GM12878 (cell line): ENCODE measurements at regions not wholly inside any gene's neighbourhood (a gene's known extent, or its start where the extent isn't known, plus 50 kb on each side); places are given as distances from the start of the nearest gene placed in this dataset.

Source experiments
- ATAC-seq: fragments of 200-7000 bp; cut with Tn5 transposase; 3 replicates; pipeline ENCODE4 v1.9.1; 2020; ENCODE audit warnings: mild to moderate bottlenecking, moderate library complexity
- BruUV-seq: library from RNA; stranded (reverse); fragments of 400-500 nt; replicated peaks from 2 replicates; lab custom pipeline; 2021; lab: Mats Ljungman, UMichigan
- CTCF ChIA-PET: fragments of 300-600 bp; sonication (Branson Sonifier 250); formaldehyde crosslinking; extraction: SDS; loops from one replicate; lab custom pipeline; 2021; ENCODE audit warnings: inconsistent platforms; lab: Yijun Ruan, JAX
- POLR2A ChIA-PET: fragments of 350-600 bp; formaldehyde crosslinking; extraction: SDS; loops from one replicate; lab custom pipeline; 2021; ENCODE audit warnings: inconsistent platforms; lab: Charles Lee
- RAD21 ChIA-PET: fragments of 300-600 bp; sonication (Branson Sonifier 250); formaldehyde crosslinking; loops from one replicate; lab custom pipeline; 2023; ENCODE audit warnings: antibody characterized with exemption; ENCODE audit not compliant: unreplicated experiment; lab: Charles Lee
- SMC1A ChIA-PET: fragments of 300-600 bp; sonication (Branson Sonifier 250); formaldehyde crosslinking; loops from one replicate; lab custom pipeline; 2023; ENCODE audit not compliant: unreplicated experiment, uncharacterized antibody; lab: Charles Lee
- DNase-seq: peaks from one replicate; pipeline ENCODE4 v3.0.0-alpha.2; 2011; ENCODE audit warnings: low read depth, low spot score
- FAIRE-seq: peaks from 3 replicates; lab custom pipeline; 2011; peaks lifted over from hg19 to GRCh38; lab: Jason Lieb, UNC
- H2AFZ ChIP-seq: 2 replicates; pipeline ENCODE4 v1.6.0; 2011; ENCODE audit warnings: low read depth, low read length, control low read depth; ENCODE audit not compliant: control insufficient read depth
- H3K27ac ChIP-seq: 2 replicates; pipeline ENCODE4 v1.5.1; 2011; ENCODE audit warnings: control low read depth; ENCODE audit not compliant: control insufficient read depth, insufficient read depth
- H3K27me3 ChIP-seq, 2 experiments: replicated peaks in 1 of 2; 2 replicates each; pipeline versions ENCODE4 v1.6.0 to v1.6.1; 2011; ENCODE audit warnings: low read length in 1 of 2; ENCODE audit not compliant: control insufficient read depth in 2 of 2, insufficient read depth in 2 of 2
- H3K36me3 ChIP-seq, 2 experiments: 2 replicates each; pipeline ENCODE4 v1.5.1; 2011; ENCODE audit warnings: low read length in 1 of 2; ENCODE audit not compliant: control insufficient read depth in 2 of 2, insufficient read depth in 2 of 2
- H3K4me1 ChIP-seq: 2 replicates; pipeline ENCODE4 v1.6.1; 2011; ENCODE audit warnings: mild to moderate bottlenecking, low read length, moderate library complexity, mixed read lengths; ENCODE audit not compliant: control insufficient read depth, insufficient read depth
- H3K4me2 ChIP-seq: 2 replicates; pipeline ENCODE4 v1.6.0; 2011; ENCODE audit warnings: control low read depth; ENCODE audit not compliant: control insufficient read depth, insufficient read depth
- H3K4me3 ChIP-seq: fragments of 200-600 bp; sonication (generic); 2 replicates; pipeline ENCODE4 v1.5.1; 2016
- H3K79me2 ChIP-seq: 2 replicates; pipeline ENCODE4 v1.6.0; 2011; ENCODE audit warnings: low read length; ENCODE audit not compliant: control insufficient read depth, insufficient read depth
- H3K9ac ChIP-seq: 2 replicates; pipeline ENCODE4 v1.8.0; 2011; ENCODE audit warnings: low read length, control low read depth, mixed read lengths; ENCODE audit not compliant: control insufficient read depth, insufficient read depth
- H3K9me3 ChIP-seq: replicated peaks from 3 replicates; pipeline ENCODE4 v1.5.1; 2011; ENCODE audit warnings: mild to moderate bottlenecking, low read length; ENCODE audit not compliant: control insufficient read depth, insufficient read depth
- H4K20me1 ChIP-seq: 2 replicates; pipeline ENCODE4 v1.6.0; 2011; ENCODE audit not compliant: control insufficient read depth, insufficient read depth
- ASH2L ChIP-seq: fragments of 300-600, 200-600 bp; sonication (generic); IDR thresholded peaks from 2 replicates; pipeline ENCODE4 v1.6.1; 2017; ENCODE audit warnings: low read depth, mild to moderate bottlenecking, borderline replicate concordance
- CEBPZ ChIP-seq: fragments of 150-350 bp; IDR thresholded peaks from 2 replicates; pipeline ENCODE4 v1.6.1; 2016; ENCODE audit warnings: low read depth, low read length
- EZH2 ChIP-seq: IDR thresholded peaks from 2 replicates; pipeline ENCODE4 v1.6.1; 2012; ENCODE audit warnings: low read depth, mild to moderate bottlenecking, control low read depth, inconsistent platforms, low read length, borderline replicate concordance; ENCODE audit not compliant: control insufficient read depth
- JUNB ChIP-seq: IDR thresholded peaks from 2 replicates; pipeline ENCODE4 v1.6.1; 2016; ENCODE audit warnings: antibody characterized with exemption, mild to moderate bottlenecking
- MYB ChIP-seq: fragments of 150-350 bp; IDR thresholded peaks from 2 replicates; pipeline ENCODE4 v1.6.1; 2014; ENCODE audit warnings: mild to moderate bottlenecking, low read depth, low read length, borderline replicate concordance
- MYC ChIP-seq: IDR thresholded peaks from 2 replicates; pipeline ENCODE4 v1.6.1; 2011; ENCODE audit warnings: mild to moderate bottlenecking, low read length, moderate library complexity, inconsistent platforms; ENCODE audit not compliant: insufficient read depth, insufficient replicate concordance, insufficient read length, severe bottlenecking
- NFXL1 ChIP-seq: fragments of 450-650 bp; IDR thresholded peaks from 2 replicates; pipeline ENCODE4 v1.6.1; 2017; ENCODE audit warnings: antibody characterized with exemption, mild to moderate bottlenecking, borderline replicate concordance
- RELA ChIP-seq: fragments of 450-650 bp; IDR thresholded peaks from 2 replicates; pipeline ENCODE4 v1.8.0; 2014; ENCODE audit warnings: borderline replicate concordance; ENCODE audit not compliant: partially characterized antibody
- RELB ChIP-seq: fragments of 450-650 bp; IDR thresholded peaks from 2 replicates; pipeline ENCODE4 v1.6.1; 2017; ENCODE audit warnings: low read depth, mild to moderate bottlenecking, moderate library complexity
- SIX5 ChIP-seq: IDR thresholded peaks from 2 replicates; pipeline ENCODE4 v1.6.1; 2011; ENCODE audit warnings: mild to moderate bottlenecking, low read depth, low read length, moderate library complexity; ENCODE audit not compliant: severe bottlenecking
- ZBED1 ChIP-seq: IDR thresholded peaks from 2 replicates; pipeline ENCODE4 v1.6.1; 2016; ENCODE audit warnings: borderline replicate concordance
- ZNF274 ChIP-seq: IDR thresholded peaks from one replicate; pipeline ENCODE4 v1.8.0; 2011; ENCODE audit not compliant: insufficient read length, insufficient read depth
- ZNF384 ChIP-seq: IDR thresholded peaks from 2 replicates; pipeline ENCODE4 v1.6.1; 2012; ENCODE audit warnings: low read depth, mild to moderate bottlenecking, low read length, improper control_type of control experiment, borderline replicate concordance
- WGBS: methylation state at CpG from one replicate; pipeline ENCODE4 v1.1.6; 2016; ENCODE audit warnings: low lambda C conversion rate; ENCODE audit not compliant: insufficient replicate concordance, insufficient coverage; ENCODE audit errors: missing lambda C conversion rate; 5-methylcytosine and 5-hydroxymethylcytosine counted together
- in situ Hi-C: fragments of 300-500 bp; cut with MboI; formaldehyde crosslinking; loops from 9 replicates; pipeline ENCODE4 v1.14.3; 2018; ENCODE audit warnings: mixed read lengths
- intact Hi-C: fragments of 100-400 bp; cut with micrococcal nuclease; formaldehyde crosslinking; loops from one replicate; pipeline ENCODE4 v1.14.2; 2022; ENCODE audit not compliant: unreplicated experiment

GRCh38 chr13:104701591-104701990, 1635.4 kb upstream of the SLC10A2 start:
- Histone ChIP-seq H2AFZ (no peak overlapping the region), H3K4me2 (no peak overlapping the region), H3K27me3 (no peaks in the 10 kb centered on the region), H3K9ac (no peak overlapping the region), H3K9me3 (no peaks in the 10 kb centered on the region), H4K20me1 (no peaks in the 10 kb centered on the region), H3K4me1 (no peaks in the 10 kb centered on the region), H3K4me3 (no peak overlapping the region), H3K79me2 (no peaks in the 10 kb centered on the region), H3K27ac (no peak overlapping the region), H3K36me3 (no peaks in the 10 kb centered on the region)
- no TSS peak for BruUV-seq
- DNase-seq (no peak), ATAC-seq (no peak), FAIRE-seq (no peak)
- TF ChIP-seq ZNF274 (no peak), CEBPZ (no peak), EZH2 (no peak), JUNB (no peak), ZBED1 (no peak), MYB (no peak), ZNF384 (no peak), RELA (no peak), RELB (no peak), MYC (no peak), ASH2L (no peak), NFXL1 (no peak), SIX5 (no peak)
- POLR2A ChIA-PET: no interaction called here
- RAD21 ChIA-PET: no interaction called here
- SMC1A ChIA-PET: interaction anchor here (0.8 kb wide), 1 partner anchor 39 kb away, joined by 3 read pairs; no protein-coding TSS in a partner anchor
- CTCF ChIA-PET: no interaction called here
- intact Hi-C loops (no loop called here), in situ Hi-C loops (no loop called here)
- WGBS: 0% methylated on average over 3 of the region's 3 CpGs
